GM12873 (cell line): ENCODE measurements at regions not wholly inside any gene's neighbourhood (a gene's known extent, or its start where the extent isn't known, plus 50 kb on each side); places are given as distances from the start of the nearest gene placed in this dataset.

Experiments used
- TF ChIP-seq, protein P1 (sequence below): IDR thresholded peaks from 2 replicates; pipeline ENCODE4 v1.5.1; 2012; ENCODE audit warnings: low read depth, mild to moderate bottlenecking, moderate library complexity, low read length, control low read depth; ENCODE audit not compliant: insufficient read depth; ENCODE audit errors: missing control alignments

DNA sequence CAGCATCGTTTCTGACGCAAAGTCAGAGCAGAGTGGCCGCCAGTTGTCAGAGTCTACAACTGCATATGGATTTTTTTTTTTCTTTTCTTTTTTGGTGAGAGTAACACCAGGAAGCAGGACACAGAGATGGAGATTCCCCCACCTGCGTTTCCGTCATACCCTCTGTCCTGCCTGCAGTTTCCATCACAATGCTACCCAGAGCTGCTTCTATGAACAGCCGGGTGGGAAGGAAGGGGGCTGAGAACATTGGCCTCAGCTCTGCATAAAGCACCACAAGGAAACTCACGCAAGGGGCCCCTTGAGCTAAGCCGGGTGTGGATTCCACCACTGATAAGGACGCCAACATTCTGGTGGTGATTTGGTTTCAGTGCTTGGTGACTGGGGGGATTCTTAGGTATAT lies 183.5 kb upstream of the AFDN start:
- TF ChIP-seq, protein P1, sequence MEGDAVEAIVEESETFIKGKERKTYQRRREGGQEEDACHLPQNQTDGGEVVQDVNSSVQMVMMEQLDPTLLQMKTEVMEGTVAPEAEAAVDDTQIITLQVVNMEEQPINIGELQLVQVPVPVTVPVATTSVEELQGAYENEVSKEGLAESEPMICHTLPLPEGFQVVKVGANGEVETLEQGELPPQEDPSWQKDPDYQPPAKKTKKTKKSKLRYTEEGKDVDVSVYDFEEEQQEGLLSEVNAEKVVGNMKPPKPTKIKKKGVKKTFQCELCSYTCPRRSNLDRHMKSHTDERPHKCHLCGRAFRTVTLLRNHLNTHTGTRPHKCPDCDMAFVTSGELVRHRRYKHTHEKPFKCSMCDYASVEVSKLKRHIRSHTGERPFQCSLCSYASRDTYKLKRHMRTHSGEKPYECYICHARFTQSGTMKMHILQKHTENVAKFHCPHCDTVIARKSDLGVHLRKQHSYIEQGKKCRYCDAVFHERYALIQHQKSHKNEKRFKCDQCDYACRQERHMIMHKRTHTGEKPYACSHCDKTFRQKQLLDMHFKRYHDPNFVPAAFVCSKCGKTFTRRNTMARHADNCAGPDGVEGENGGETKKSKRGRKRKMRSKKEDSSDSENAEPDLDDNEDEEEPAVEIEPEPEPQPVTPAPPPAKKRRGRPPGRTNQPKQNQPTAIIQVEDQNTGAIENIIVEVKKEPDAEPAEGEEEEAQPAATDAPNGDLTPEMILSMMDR = no peak

DNA sequence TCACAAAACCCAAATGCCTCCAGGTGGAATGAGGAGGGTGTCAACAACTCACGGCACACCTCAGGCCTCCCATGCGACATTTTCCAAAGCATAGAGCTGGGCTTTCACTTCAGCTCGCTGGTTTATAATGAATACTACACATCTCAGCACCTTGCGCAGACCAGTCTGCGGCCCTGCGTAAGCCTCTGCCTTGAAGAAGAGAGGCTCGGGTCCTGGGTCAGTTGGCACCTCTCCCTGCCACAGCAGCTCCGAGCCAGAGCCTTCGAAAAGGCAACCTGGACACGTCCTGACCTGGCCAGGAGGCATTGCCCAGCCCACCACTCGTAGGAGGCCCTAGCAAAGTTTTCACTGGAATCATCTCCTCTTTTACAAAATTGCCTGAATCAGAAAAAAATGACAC lies 183.0 kb upstream of the AFDN start:
- TF ChIP-seq, protein P1 = no peak

DNA sequence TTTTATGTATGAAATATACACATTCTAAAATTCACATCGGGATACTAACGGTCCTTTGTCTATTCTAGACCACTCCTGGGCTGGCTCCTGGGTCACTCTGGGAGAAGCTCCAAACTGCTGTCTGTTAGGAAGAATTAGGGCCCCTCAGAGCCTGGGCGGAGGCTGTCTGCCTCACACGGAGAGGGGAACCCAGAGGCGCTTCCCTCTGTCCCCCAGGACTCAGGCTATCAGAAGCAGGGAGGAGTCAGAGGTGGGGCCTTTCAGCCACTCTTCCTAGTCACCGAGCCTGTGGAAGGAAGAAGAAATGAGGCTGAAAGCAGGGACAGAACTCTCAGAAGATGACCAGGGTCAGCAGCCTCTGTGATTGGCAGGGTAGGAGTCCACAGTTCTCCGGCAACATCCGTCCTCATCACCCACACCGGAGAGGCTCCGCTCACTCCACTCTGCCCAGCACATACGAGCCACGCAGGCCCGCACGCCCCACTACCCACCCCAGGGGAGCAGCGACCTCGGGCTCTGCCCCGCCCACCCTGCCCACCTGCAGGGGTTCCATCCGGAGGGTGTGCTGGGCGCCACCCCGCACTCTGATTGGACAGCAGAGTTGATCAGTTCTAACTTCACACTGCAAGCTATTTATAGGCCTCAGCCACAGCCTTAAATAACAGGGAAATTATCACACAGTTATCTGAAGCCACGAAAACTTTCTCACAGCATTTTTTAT lies 182.1 kb upstream of the AFDN start:
- TF ChIP-seq, protein P1 = no peak

DNA sequence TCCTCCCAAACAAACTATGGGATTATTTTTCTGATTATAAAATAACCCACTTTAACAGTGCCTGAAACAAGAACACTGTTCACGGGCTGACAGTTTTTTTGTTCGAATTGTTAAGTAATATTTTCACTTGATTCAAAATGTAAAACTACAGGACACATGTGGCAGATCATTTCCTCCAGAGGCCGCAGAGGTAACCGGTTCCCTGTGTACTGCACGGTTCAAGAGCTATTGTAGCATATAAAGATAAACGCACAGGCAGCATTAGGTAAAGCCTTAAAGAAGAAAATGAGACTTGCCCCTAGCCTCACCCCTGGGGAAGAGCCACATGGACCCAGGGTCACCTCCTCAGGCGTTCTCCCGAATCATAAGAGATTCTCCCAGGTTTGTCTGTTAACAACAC lies 181.3 kb upstream of the AFDN start:
- TF ChIP-seq, protein P1 = no peak

DNA sequence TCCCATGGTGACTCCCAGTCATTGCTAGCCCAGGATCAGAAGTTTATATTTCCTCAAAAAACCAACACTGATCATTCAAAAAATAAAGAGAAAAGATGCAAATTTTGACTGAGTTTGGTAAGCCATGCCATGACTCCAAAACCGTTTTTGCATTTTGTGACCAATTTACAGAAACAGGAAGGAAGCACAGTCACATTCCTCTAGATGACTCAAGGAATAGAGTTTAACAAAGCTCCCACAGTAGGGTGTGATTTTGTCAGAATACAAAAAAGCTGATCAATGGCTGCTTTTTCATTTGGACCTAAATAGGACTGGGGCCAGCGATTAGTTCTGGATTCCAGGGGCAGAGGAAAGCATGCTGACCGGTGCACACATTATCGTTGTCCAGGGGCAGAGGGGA lies 179.4 kb upstream of the AFDN start:
- TF ChIP-seq, protein P1 = no peak

DNA sequence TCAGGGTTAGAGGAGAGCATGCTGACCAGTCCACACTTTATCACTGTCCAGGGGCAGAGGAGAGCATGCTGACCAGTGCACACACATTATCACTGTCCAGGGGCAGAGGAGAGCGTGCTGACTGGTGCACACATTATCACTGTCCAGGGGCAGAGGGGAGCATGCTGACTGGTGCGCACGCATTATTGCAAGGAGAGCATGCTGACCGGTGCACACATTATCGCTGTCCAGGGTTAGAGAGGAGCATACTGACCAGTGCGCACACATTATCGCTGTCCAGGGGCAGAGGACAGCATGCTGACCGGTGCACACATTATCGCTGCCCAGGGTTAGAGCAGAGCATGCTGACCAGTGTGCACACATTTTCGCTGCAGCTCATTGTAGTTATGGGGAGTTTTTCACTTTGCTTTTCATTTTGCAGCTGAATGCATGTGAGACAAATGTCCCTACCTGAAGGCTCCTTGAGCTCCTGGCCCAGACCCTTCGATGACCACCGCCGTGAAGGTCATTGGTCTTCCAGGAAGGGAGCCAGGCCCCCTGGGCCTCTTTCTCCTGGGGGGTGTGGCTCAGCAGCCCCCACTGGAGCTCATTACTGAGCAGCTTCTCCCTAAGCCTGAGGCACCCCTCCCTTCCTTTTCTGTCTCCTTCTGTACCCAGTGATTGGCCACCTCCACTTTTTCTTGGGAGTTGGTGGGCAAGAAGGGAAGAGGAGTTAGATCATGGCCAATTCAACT lies 178.8 kb upstream of the AFDN start:
- TF ChIP-seq, protein P1 = no peak

DNA sequence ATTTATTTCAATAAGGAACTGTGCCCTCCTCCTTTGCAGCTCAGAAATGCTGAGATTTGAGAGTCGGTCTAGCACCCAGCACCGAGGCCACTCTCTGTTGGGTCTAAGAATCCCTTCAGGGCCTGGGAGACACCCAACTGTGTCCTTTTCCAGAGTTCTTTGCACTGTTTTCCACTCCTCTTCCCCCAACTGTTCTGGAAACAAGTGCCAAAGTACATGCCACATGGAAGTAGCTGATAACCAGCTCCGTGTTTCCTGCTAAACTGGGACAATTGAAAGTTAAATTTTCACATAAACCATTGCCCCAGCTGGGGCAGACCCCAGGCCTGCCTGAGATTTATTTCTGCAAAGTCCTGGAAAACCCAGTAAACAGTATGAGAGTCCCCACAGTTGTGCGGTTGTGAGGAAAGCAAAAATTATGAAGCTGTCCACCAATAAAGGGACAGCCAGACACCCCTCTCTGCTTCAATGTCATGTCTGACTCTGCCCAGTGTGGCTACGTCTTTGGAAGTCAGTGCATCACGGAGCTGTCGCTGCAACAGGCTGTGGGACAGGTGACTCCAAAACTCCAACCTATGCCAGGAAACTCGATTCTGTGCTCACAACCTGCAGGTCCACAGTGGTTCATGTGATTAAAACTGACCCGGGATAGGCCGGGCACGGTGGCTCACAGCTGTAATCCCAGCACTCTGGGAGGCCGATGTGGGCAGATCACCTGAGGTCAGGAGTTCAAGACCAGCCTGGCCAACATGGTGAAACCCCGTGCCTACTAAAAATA lies 178.0 kb upstream of the AFDN start:
- TF ChIP-seq, protein P1 = no peak
